HUDEP-2 (cell line): ENCODE measurements at regions not wholly inside any gene's neighbourhood (a gene's known extent, or its start where the extent isn't known, plus 50 kb on each side); places are given as distances from the start of the nearest gene placed in this dataset.
"Not testable (repeated sequence)": the region's sequence is repeated elsewhere in the genome, so short reads cannot be mapped to it uniquely, and the experiment has no call there.

ENCODE experiments used
- DNase-seq, 76 experiments: peaks; one replicate each; lab custom pipeline; 2025; ENCODE audit not compliant: unreplicated experiment in 76 of 76; lab: John Stamatoyannopoulos, UW

DNA sequence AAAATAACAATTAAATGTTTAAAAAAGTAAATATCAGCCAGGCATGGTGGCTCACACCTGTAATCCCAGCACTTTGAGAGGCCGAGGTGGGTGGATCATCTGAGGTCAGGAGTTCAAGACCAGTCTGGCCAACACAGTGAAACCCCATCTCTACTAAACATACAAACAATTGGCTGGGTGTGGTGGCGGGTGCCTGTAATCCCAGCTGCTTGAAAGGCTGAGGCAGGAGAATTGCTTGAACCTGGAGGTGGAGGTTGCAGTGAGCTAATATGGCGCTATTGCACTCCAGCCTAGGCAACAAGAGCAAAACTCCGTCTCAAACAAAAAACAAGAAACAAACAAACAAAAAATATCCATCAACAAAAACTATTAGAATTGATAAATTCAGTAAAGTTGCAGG is 77.5 kb downstream of the SNX5 start:
- DNase-seq: not testable (repeated sequence)

DNA sequence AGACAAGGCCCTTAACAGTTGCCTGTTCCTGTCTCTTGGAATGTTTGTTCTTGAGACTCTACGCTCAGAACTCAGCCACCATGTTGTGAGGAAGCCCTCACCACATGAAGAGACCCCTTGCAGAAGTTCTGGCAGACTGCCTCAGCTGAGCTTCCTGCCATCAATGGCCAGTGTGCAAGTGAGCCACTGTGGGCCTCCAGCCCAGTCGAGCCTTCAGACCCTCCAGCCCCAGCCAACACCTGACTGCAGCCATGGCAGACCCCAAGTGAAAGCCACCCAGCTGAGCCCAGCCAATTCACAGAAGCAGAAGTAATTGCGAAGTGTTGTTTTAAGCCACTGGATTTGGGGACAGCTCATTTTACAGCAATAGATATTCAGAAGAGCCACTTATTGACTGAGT is 78.3 kb downstream of the SNX5 start:
- no peak for DNase-seq

DNA sequence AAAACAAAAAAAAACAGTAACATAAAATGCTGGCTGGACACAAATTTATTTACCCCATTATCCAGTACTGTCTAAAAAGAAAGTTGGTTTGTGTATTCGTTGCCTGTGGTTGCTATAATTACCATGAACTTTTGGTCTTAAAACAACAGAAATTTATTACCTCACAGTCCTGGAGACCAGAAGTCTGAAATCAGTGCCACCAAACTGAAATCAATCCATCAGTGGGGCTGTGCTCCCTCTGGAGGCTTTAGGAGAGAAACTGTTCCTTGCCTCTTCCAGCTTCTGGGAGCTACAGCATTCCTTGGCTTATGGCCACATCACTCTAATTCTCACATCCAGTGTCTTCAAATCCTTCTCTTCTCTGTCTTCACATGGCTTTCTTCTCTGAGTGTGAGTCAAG is 79.4 kb downstream of the SNX5 start:
- DNase-seq: no peak

DNA sequence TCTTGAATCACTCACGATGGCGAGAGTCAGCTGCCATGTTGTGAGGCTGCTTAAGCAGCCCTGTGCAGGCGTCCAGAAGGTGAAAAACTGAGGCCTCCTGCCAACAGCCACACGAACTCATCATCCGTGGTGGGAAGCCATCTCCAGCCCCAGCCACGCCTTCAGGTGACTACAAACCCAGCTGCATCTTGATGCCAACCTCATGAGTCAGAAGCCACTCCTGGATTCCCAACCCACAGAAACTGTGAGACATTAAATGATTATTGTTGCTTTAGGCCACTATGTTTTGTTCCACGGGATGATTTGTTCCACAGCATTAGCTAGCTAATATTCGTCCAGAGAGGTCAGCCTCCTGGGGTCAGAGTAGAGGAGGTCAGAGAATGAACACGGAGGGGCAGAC is 80.5 kb downstream of the SNX5 start:
- DNase-seq: no peak

DNA sequence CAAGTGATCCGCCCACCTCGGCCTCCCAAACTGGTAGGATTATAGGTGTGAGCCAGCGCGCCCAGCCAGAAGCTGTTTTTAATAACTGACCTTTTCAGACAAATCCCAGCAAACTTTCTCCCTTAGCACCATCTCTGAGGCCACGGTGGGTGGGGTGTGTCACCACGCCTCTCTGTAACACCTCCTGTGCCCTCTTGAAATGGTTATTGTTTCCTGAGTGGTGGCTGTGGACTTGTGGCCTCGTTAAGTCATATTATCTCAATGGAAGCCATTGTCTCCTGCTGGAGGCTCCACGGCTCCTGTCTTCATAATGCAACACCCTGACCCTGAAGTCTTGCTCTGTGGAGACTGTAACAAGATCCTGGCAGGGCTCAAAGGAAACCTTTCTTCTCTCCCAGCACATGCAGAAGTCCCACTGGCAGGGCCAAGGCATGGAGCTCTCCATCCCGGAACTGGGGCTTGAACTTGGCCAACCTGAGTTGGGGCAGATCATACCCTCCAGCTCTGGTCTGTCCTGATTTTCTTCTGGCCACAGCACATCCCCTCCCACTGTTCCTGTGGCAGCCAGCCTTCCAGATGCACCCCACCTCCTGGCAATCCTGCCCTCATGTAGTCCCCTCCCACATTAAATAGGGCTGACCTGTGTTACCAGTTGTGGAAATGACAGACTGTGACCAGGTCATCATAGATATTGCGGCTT is 81.1 kb downstream of the SNX5 start:
- DNase-seq: no peak

DNA sequence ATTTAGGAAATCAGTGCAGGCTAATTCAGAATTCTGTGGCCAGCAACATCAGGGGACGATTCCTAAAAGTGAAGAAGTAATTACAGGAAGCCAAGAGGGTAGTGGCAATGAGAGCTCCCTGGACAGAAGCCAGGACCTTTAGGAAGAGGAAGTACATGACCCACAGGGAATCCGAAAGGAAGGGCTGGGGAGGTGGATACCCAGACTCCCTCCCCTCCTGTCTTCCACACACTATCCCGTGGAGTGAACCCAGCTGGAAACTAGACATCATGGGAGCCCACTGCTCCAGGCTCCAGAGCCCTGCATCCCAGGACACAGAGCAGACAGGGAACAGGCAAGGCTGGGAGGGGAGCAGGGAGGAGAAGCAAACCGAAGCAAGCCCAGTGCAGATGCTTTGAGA is 83.0 kb downstream of the SNX5 start:
- DNase-seq: no peak

DNA sequence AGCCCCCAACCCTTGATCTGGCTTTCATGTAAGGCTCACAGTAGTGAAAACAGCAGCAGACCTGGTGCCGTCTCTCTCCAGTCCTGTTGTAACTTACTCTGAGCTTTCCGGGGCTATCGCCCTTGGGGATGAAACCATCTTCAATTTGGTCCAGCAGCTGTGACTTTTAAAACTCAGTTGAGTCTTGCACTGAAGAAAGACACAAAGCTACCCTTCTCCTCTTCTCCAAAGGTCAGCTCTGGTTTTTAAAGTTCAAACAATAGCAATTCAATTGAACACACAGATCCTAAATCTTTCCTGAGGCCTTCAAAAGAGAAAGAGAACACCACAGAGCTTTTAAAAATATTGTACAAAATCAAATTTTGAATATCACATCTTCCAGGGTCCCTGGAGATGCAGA is 83.5 kb downstream of the SNX5 start:
- no peak for DNase-seq

DNA sequence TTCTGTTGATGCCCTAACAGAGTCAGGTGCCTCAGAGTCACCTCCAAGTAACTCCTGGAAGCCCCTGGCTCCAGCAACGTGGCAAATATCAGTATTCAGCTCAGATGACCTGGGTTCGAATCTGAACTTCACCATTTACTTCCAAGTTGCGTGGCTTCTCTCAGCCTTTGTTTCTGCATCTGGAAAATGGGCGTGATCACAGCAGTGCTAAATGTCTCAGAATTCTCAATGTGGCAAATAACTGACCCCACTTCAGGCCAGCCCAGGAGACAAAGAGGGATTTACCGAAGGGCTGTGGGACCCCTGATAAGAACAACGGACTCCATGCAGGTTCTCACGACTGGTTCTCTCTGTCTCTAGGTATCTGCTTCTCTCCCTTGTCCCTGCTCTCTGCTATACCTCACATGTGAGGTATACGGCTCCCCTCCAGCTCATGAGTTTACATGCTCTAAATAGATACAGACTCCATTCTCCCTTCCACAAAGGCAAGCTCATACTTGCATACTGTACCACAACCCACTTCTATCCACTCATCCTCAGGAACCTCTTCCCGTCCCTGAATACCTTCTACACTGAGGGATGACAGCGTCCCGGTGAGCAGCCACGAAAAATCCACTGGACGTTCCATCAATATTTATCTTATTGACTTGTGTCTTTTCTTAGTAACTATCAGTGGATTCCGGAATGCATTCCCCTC is 84.1 kb downstream of the SNX5 start:
- no peak for DNase-seq

DNA sequence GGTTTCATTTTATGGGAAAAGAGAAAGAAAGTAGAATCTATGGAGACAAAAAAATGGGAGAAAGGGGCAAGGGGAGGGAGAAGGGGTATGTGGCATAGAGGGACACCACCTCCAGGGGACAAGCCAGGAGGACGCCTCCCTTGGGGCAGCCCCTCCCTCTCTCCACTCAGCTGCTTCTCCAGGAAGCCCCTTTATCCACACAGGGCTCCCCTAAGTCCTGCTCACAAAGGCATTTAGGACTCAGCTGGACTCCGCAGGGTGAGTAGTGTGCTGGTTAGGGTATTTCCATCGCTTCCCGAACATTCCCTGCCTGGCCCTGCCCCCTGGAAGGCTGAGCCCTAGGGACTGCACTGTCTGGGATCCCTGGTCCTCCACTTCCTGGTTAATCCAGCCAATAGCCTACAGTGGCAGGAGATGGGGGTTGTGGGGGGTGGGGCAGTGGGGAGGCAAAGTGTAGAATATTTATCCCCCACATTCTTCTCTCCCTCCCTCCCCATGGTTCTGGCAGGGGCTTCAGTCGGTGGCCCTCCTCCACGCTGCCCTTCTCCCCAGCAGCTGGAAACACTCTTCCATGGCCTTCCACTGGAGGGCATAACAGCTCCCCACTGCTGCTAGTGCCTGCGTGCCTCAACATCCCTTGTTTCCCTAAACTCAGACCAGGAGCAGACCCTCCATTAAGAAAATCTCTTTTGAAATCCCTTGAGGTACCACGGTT is 84.8 kb downstream of the SNX5 start:
- DNase-seq: no peak

DNA sequence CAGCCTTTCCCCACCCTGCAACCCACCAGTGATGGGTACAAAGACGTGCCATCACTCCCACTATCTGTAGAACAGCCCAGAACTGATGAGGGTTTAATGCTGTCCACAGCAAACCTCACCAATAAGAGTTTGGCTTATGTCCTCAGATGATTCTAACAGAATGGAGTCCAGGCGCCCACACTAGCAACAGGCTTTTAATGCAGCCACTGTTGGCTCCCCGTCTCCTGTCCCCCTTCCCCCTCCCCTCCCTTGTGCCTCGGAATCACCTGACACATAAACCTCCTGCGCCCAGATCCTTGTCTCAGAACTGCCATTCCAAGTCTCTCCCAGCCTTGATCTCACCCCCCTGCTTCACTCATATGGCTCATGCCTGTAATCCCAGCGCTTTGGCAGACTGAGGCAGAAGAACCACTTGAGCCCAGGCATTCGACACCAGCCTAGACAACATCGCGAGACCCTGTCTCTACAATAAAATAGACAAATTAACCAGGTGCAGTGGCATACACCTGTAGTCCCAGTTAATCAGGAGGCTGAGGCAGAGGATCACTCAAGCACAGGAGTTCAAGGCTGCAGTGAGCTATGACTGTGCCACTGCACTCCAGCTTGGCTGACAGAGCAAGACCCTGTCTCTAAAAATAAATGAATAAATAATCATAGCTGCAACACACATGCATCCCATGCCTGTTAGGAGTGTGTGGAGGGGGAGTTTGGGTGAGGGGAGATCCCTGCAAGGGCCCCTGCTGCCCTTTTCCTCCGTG is 85.6 kb downstream of the SNX5 start:
- no peak for DNase-seq

DNA sequence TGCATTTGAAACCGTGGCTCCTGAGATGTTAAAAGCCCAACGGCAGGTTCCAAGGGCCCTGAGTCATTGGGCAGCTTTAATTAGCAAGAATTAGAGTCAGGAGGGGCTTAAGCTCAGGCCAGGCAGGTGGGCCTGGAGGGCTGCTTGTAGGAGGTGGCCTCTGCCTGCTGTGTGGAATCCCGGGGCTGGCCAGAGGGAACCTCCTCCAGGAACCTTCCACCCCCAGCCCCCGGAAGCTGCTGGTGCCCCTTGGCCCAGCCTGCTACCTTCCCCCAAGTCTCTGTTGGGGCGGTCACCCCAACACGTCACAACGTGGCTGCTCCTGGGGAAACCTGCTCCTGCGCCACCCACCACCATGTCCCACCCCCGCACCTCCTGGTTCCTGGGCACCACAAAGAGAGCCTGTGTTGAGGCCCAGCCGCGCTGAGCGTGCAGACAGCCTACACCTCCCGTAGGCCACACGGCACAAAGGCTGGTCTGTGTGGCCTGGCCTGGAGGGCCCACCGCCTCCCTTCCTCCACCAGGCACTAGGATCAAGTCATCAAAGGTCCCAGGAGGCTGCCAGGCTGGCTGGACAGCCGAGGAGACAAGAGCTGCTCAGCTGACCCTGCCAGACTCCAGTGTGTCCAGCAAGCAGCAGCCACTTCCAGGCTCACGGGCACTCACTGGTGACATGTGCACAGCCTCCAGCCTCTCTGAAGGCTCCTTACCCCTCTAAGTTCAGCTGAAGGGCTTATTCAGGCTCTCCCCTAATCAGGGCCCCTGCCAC is 86.3 kb downstream of the SNX5 start:
- no peak for DNase-seq

DNA sequence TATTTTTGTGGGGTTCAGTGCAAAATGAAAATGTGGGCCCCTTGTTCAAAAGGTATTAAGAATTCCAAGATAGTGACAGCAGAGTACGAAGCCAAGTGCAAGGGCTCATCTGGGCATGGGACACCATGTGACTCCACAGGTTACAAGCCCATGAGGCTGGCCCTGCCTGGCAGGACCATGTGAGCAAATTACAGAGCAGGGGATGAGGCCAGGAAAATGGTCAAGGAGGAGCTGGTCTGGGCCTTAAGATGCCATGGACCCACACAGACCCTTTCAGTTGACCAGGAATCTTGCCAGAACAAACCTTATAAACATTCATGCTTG is 86.9 kb downstream of the SNX5 start:
- DNase-seq: no peak

DNA sequence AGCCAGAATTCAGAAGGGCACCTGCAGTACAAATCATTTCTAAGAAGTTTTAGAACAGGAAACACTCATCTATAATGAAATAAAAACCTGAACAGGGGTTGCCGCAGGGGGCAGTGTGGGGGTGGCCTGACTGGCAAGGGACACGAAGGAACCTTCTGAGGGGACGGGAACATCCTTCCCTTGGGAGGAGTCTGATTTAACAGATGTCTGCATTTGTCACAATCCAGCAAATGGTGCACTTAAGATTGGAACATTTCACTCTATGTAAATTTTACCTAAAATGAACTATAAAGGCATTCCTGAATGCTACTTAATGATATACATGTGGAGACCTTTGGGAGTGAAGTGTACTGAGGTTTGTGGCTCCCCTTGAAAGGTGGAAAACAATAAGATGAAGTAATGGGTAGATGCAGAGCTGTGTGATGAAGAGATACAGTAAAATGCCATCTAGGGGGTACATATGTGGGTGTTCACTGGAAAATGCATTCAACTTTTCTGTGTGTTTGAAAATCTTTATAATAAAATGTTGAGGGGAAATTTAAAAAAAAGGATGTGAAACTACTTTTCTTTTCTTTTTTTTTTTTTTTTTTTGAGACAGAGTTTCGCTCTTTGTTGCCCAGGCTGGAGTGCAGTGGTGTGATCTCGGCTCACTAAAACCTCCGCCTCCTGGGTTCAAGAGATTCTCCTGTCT is 89.5 kb downstream of the SNX5 start:
- DNase-seq: no peak

DNA sequence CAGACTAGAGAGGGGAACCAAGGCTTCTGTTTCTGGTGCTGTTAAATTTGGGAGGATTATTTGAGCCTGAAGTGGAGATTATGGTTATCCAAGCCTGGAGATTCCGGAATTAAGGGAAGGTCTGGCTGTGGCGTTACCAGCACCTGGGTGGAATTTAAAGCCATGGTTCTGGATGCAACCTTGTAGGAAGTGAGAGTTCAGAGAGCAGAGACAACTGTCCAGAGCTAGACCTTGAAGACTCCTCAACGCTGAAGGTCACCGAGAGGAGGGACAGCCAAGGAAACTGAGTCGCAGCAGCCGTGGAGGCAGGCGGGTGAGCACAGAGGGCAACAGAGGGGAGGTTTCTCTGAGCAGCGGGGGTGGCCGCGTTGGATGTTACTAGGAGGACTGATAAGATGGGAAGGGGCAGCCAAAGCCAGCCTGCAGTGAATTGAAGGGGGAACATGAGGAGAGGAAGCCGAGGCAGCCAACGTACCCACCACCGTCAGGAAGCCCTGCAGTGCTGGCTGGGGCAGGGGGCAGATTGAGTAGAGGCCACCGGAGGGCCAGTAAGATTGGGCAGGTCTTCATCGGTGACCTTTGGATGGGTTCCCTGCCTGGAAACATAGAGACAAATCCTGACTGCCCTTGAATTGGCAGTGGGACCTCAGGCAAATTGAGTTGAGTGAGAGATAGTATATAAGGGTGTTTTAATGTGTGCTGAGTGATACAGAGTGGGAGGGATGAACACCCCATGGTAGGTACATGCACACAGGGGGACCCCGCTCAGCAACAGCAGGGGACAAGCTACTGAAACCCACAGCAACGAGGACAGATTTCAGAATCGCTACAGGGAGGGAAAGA is 90.3 kb downstream of the SNX5 start:
- no peak for DNase-seq

DNA sequence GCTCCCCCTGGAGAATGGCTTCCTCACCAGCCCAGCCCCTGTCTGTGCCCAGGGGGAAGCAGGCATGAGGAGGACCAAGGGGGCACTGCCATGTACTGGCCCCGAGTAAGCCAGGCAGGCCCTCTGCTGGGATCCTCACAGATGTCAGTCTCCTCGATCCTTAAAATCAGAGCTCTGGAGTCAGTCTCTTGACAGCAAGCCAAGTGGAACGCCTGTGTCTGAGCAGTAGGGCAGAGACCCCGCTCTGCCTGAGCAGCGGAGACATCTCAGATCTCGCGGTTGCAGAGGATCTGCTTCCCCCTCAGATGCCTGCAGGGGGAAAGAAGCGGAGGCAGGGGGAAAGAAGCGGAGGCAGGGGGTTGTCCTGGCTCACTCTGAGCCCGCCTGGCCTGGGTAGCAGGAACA is 92.6 kb downstream of the SNX5 start:
- no peak for DNase-seq

DNA sequence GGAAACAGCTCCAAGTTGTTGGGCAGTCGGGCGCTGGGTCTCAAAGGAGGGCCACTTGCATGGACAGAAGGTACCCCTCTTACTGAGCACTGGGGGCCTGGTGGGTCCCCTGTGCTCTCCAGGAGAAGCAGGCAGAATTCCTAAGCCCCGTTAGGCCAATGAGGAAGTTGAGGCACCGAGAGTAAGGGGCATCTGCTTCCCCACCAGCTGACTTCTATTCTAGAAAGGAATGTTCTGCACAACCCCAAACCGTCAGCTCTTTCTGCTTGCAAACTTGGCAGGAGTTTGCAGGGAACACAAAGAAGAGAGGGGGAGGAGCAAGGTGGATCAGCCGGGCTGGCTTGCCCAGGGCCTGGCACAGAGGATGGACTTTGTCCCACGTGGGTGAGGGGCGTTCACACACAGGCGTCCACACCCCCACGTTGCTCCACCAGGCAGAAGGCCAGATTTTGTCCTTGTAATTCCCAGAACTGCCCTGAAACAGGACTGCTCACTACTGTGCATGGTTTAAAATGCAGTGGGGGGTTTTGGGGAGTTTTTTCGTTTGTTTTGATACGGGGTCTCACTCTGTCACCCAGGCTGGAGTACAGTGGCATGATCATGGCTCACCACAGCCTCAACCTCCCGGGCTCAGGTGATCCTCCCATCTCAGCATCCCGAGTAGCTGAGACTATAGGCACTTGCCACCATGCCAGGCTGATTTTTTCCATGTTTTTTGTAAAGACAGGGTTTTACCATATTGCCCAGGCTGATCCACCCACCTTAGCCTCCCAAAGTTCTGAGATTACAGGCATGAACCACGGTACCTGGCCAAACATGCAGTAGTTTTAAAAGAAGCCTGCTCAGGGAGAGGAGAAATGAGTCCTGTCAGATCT is 93.3 kb downstream of the SNX5 start:
- no peak for DNase-seq

DNA sequence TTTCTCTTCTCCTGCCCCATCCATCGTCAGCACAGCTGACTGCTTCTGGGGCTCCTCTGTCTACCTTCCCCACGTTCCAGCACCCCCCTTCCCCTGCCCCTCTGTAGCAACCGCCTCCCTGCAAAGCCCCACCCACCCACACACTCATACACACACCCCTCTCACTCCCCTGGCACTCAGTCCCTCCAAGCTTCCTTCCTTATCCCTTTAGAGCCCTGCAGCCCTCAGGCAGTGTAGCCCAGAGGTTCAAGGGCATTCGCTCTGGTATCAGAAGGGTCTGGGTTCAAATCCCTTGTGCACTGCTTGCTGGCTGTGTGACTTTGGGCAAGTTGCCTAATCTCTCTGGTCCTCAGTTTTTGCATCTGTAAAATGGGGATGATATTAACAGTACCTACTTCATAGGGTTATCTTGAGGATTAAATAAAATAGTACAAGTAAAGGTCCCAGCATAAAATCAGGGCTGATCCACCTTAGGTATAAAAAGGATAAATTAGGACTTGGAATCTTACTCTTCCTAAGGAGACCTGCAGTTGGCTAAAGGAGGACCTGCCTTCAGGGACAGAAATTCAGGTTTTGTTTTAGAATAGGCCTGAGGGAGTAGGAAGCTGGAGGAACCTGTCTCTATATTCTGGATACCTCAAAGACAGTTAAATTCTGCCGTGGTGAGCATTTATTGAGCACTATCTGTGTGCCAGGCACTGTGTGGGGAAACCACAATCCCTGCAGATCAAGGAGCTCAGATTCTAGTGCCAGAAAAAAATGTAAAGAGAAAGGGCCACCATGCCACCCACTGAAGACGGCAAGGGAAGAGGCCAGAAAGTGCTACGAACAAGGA is 94.1 kb downstream of the SNX5 start:
- no peak for DNase-seq
